Upper lobe of left lung (tissue), 4 donors: ENCODE measurements at regions not wholly inside any gene's neighbourhood (a gene's known extent, or its start where the extent isn't known, plus 50 kb on each side); places are given as distances from the start of the nearest gene placed in this dataset.

ENCODE experiments used
- EP300 ChIP-seq, 4 donors: sonication (generic); formaldehyde crosslinking; IDR thresholded peaks; one replicate each; pipeline ENCODE4 v1.5.1; 2017; ENCODE audit warnings: antibody characterized with exemption in 4 of 4, control low read depth in 2 of 4
- POLR2A ChIP-seq, 4 donors: fragments of 450-650 bp; IDR thresholded peaks; one replicate each; pipeline ENCODE4 v1.5.1; 2016 to 2017; ENCODE audit warnings: antibody characterized with exemption in 4 of 4, mild to moderate bottlenecking in 2 of 4
- POLR2AphosphoS5 ChIP-seq, 2 donors: sonication (generic); formaldehyde crosslinking; IDR thresholded peaks; one replicate each; pipeline ENCODE4 v1.5.1; 2017; ENCODE audit warnings: antibody characterized with exemption in 2 of 2
- TF ChIP-seq, protein P1 (sequence below), 6 experiments: fragments of 450-650 bp in 4 of 6; fragments of 200-600 bp in 2 of 6; sonication (generic) in 2 of 6; IDR thresholded peaks; one replicate each; pipeline ENCODE4 v1.5.1; 2016 to 2019; ENCODE audit warnings: antibody characterized with exemption in 6 of 6

DNA sequence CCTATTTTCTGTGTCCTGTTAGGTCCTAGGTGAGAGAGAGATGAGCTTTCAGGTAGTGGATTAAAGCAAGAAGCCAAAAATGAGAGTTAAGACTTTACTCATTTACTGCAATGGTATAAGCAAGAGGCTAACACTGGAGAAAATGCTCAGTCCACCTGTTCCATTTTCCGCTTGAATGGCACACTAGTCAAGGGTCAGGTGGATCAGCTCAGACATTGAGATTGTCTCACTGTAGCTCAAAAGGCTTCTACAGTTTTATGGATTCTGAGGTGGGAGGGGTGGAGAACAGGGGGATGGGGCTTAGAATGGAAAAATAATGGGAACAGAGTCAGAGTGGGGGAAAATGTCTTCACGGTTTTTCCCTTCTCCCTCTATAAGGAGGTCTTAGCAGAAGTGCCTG is 57.3 kb upstream of the MUCL1 start:
- TF ChIP-seq POLR2A (IDR thresholded peaks at IDR 0.05) = no peak
- TF ChIP-seq, protein P1, sequence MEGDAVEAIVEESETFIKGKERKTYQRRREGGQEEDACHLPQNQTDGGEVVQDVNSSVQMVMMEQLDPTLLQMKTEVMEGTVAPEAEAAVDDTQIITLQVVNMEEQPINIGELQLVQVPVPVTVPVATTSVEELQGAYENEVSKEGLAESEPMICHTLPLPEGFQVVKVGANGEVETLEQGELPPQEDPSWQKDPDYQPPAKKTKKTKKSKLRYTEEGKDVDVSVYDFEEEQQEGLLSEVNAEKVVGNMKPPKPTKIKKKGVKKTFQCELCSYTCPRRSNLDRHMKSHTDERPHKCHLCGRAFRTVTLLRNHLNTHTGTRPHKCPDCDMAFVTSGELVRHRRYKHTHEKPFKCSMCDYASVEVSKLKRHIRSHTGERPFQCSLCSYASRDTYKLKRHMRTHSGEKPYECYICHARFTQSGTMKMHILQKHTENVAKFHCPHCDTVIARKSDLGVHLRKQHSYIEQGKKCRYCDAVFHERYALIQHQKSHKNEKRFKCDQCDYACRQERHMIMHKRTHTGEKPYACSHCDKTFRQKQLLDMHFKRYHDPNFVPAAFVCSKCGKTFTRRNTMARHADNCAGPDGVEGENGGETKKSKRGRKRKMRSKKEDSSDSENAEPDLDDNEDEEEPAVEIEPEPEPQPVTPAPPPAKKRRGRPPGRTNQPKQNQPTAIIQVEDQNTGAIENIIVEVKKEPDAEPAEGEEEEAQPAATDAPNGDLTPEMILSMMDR (IDR thresholded peaks at IDR 0.05) = no peak
- TF ChIP-seq POLR2AphosphoS5 (IDR thresholded peaks at IDR 0.05) = no peak
- no peak for TF ChIP-seq EP300 (IDR thresholded peaks at IDR 0.05)
